Ishikawa (cell line): ENCODE measurements at regions not wholly inside any gene's neighbourhood (a gene's known extent, or its start where the extent isn't known, plus 50 kb on each side); places are given as distances from the start of the nearest gene placed in this dataset.

Source experiments
- FOXM1 ChIP-seq: IDR thresholded peaks from 2 replicates; pipeline ENCODE4 v1.6.1; 2012; ENCODE audit warnings: low read depth, borderline replicate concordance
- REST ChIP-seq: IDR thresholded peaks from 2 replicates; pipeline ENCODE4 v1.6.1; 2012; ENCODE audit warnings: low read depth, mild to moderate bottlenecking

DNA sequence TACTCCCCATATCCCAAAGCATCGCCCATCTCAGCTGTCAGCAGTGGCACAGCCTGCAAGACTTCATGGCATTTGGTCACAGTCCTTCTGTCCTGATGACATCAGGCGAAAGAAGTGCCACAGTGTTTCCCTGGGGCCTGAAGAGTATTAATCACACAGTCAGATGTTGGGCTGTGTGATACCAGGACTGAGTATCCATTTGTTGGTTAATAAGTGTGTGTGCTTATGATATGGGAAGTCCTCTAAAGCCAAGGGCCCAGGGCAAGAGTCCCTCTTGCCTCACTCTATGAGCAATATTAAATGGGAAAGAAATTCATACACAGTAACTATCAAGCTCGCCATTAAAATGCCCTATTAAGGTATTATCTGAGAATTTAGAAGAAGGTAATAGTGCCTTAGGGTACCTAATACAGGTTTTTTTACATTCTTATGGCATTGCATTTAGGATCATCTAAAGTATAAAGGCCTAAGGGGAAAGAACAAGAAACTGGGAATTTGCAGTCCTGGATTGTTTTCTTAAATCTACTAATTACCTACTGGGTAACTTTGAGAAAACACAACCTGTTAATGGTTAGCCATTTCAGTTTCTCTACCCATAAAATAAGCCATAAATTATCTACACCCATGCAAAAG is 204.1 kb upstream of the PREP start:
- no peak for TF ChIP-seq REST
- TF ChIP-seq FOXM1: no peak
